Endothelial cell of hepatic sinusoid (primary cell): ENCODE measurements at regions not wholly inside any gene's neighbourhood (a gene's known extent, or its start where the extent isn't known, plus 50 kb on each side); places are given as distances from the start of the nearest gene placed in this dataset.

Experiments used
- in situ Hi-C: cut with HindIII; loops from 2 replicates; pipeline ENCODE4 v1.10.0; 2017; ENCODE audit warnings: low sequenced_read_pairs

- in situ Hi-C loops = no loop called here
Observed at GRCh38 chr6:130670142-130670541, 157.1 kb upstream of the SMLR1 start.

- in situ Hi-C loops = no loop called here
Observed at GRCh38 chr6:130671119-130671518, 156.1 kb upstream of the SMLR1 start.

- in situ Hi-C loops = no loop called here
Observed at GRCh38 chr6:130671577-130671976, 155.6 kb upstream of the SMLR1 start.

- in situ Hi-C loops = no loop called here
Observed at GRCh38 chr6:130672153-130672552, 155.1 kb upstream of the SMLR1 start.

- in situ Hi-C loops = no loop called here
Observed at GRCh38 chr6:130674604-130675003, 152.6 kb upstream of the SMLR1 start.

GRCh38 chr6:130675072-130675471 lies 152.1 kb upstream of the SMLR1 start:
- in situ Hi-C loops = no loop called here

- in situ Hi-C loops = no loop called here
Observed at GRCh38 chr6:130676077-130676772, 151.0 kb upstream of the SMLR1 start.

- in situ Hi-C loops = no loop called here
Observed at GRCh38 chr6:130676773-130677144, 150.4 kb upstream of the SMLR1 start.

GRCh38 chr6:130677312-130677711 lies 149.9 kb upstream of the SMLR1 start:
- in situ Hi-C loops = no loop called here

- in situ Hi-C loops = no loop called here
Observed at GRCh38 chr6:130677766-130678165, 149.4 kb upstream of the SMLR1 start.

GRCh38 chr6:130679684-130680083 lies 147.5 kb upstream of the SMLR1 start:
- in situ Hi-C loops = no loop called here

GRCh38 chr6:130680116-130680515 lies 147.1 kb upstream of the SMLR1 start:
- in situ Hi-C loops = no loop called here

- in situ Hi-C loops = no loop called here
Observed at GRCh38 chr6:130681028-130681427, 146.2 kb upstream of the SMLR1 start.

GRCh38 chr6:130682066-130682465 lies 145.1 kb upstream of the SMLR1 start:
- in situ Hi-C loops = no loop called here

GRCh38 chr6:130683761-130684517 lies 143.3 kb upstream of the SMLR1 start:
- in situ Hi-C loops = no loop called here

GRCh38 chr6:130692659-130693058 lies 134.5 kb upstream of the SMLR1 start:
- in situ Hi-C loops = no loop called here

- in situ Hi-C loops = no loop called here
Observed at GRCh38 chr6:130693944-130694343, 133.3 kb upstream of the SMLR1 start.

GRCh38 chr6:130694606-130695005 lies 132.6 kb upstream of the SMLR1 start:
- in situ Hi-C loops = no loop called here

GRCh38 chr6:130696806-130697205 lies 130.4 kb upstream of the SMLR1 start:
- in situ Hi-C loops = no loop called here

GRCh38 chr6:130697271-130697994 lies 129.8 kb upstream of the SMLR1 start:
- in situ Hi-C loops = no loop called here

- in situ Hi-C loops = no loop called here
Observed at GRCh38 chr6:130697995-130698535, 129.1 kb upstream of the SMLR1 start.
